GM21360 (cell line): ENCODE measurements at regions not wholly inside any gene's neighbourhood (a gene's known extent, or its start where the extent isn't known, plus 50 kb on each side); places are given as distances from the start of the nearest gene placed in this dataset.

Experiments used
- ATAC-seq: cut with Tn5 transposase; IDR thresholded peaks from one replicate; pipeline ENCODE4 v1.9.1; 2021; ENCODE audit warnings: mild to moderate bottlenecking, moderate library complexity; ENCODE audit not compliant: unreplicated experiment

- ATAC-seq, result no peak
Measured at GRCh38 chr6:153668758-153669157, 370.3 kb upstream of the OPRM1 start.

GRCh38 chr6:153662982-153663381, 376.1 kb upstream of the OPRM1 start:
- ATAC-seq, result no peak

- no peak for ATAC-seq
Measured at GRCh38 chr6:153645326-153645725, 393.7 kb upstream of the OPRM1 start.

- no peak for ATAC-seq
Measured at GRCh38 chr6:153644000-153644399, 395.0 kb upstream of the OPRM1 start.

GRCh38 chr6:153634416-153634815, 404.6 kb upstream of the OPRM1 start:
- ATAC-seq, result no peak

GRCh38 chr6:153625089-153625488, 414.0 kb upstream of the OPRM1 start:
- no peak for ATAC-seq

- no peak for ATAC-seq
Measured at GRCh38 chr6:153624528-153624927, 414.5 kb upstream of the OPRM1 start.

- no peak for ATAC-seq
Measured at GRCh38 chr6:153623496-153623895, 415.5 kb upstream of the OPRM1 start.

GRCh38 chr6:153621491-153621890, 417.5 kb upstream of the OPRM1 start:
- no peak for ATAC-seq

- no peak for ATAC-seq
Measured at GRCh38 chr6:153621070-153621469, 418.0 kb upstream of the OPRM1 start.

GRCh38 chr6:153618371-153619322, 420.4 kb upstream of the OPRM1 start:
- ATAC-seq, result no peak

GRCh38 chr6:153616506-153616905, 422.5 kb upstream of the OPRM1 start:
- ATAC-seq, result no peak

- ATAC-seq, result no peak
Measured at GRCh38 chr6:153613719-153614455, 425.2 kb upstream of the OPRM1 start.

- ATAC-seq, result no peak
Measured at GRCh38 chr6:153602401-153602800, 436.6 kb upstream of the OPRM1 start.

GRCh38 chr6:153599901-153600300, 439.1 kb upstream of the OPRM1 start:
- ATAC-seq, result no peak

GRCh38 chr6:153595903-153596302, 443.1 kb upstream of the OPRM1 start:
- ATAC-seq, result no peak

GRCh38 chr6:153594871-153595270, 444.2 kb upstream of the OPRM1 start:
- ATAC-seq, result no peak

- peak; percentile 62 for ATAC-seq
Measured at GRCh38 chr6:153591159-153591558, 447.9 kb upstream of the OPRM1 start.

GRCh38 chr6:153590411-153590810, 448.6 kb upstream of the OPRM1 start:
- no peak for ATAC-seq

GRCh38 chr6:153588330-153588729, 450.7 kb upstream of the OPRM1 start:
- ATAC-seq, result no peak

GRCh38 chr6:153583685-153584084, 452.6 kb upstream of the RGS17 start:
- ATAC-seq, result no peak

- ATAC-seq, result no peak
Measured at GRCh38 chr6:153580776-153581175, 449.7 kb upstream of the RGS17 start.
